Heart left ventricle (tissue), 16 donors: ENCODE measurements at regions not wholly inside any gene's neighbourhood (a gene's known extent, or its start where the extent isn't known, plus 50 kb on each side); places are given as distances from the start of the nearest gene placed in this dataset.

Experiments used
- ATAC-seq, 4 donors: fragments of 200-7000 bp; cut with Tn5 transposase; one replicate each; pipeline ENCODE4 v1.9.1; 2020 to 2022; ENCODE audit warnings: moderate library complexity in 4 of 4, mild to moderate bottlenecking in 3 of 4, moderate number of reproducible peaks in 1 of 4
- DNase-seq, 5 donors: peaks; one replicate each; pipeline ENCODE4 v3.0.0-alpha.2; 2020
- H3K27ac ChIP-seq, 12 donors: fragments of 200-600 bp; sonication (generic) in 4 of 12; one replicate each; pipeline versions ENCODE4 v1.5.0 to v1.8.0; 2016 to 2022; ENCODE audit warnings: mild to moderate bottlenecking in 2 of 12
- H3K27me3 ChIP-seq, 9 donors: fragments of 200-600 bp; sonication (generic) in 2 of 9; one replicate each; pipeline versions ENCODE4 v1.5.1 to v1.8.0; 2016 to 2022; ENCODE audit warnings: mild to moderate bottlenecking in 3 of 9
- H3K36me3 ChIP-seq, 9 donors: fragments of 200-600 bp; sonication (generic) in 2 of 9; one replicate each; pipeline versions ENCODE4 v1.5.0 to v1.8.0; 2018 to 2022; ENCODE audit warnings: mild to moderate bottlenecking in 2 of 9
- H3K4me1 ChIP-seq, 12 donors: fragments of 200-600 bp; sonication (generic) in 4 of 12; one replicate each; pipeline versions ENCODE4 v1.5.0 to v1.8.0; 2016 to 2022; ENCODE audit warnings: mild to moderate bottlenecking in 3 of 12
- H3K4me3 ChIP-seq, 12 donors: fragments of 200-600 bp; sonication (generic) in 4 of 12; one replicate each; pipeline versions ENCODE4 v1.5.0 to v1.8.0; 2017 to 2022; ENCODE audit warnings: mild to moderate bottlenecking in 9 of 12, moderate library complexity in 4 of 12
- H3K9me3 ChIP-seq, 12 donors: fragments of 200-600 bp; sonication (generic) in 4 of 12; one replicate each; pipeline versions ENCODE4 v1.5.0 to v1.8.0; 2016 to 2022; ENCODE audit warnings: mild to moderate bottlenecking in 1 of 12
- CTCF ChIP-seq, 12 donors: fragments of 200-600 bp; sonication (generic) in 4 of 12; IDR thresholded peaks; one replicate each; pipeline versions ENCODE4 v1.5.0 to v1.8.0; 2018 to 2022; ENCODE audit warnings: antibody characterized with exemption in 12 of 12, mild to moderate bottlenecking in 5 of 12
- POLR2A ChIP-seq, 2 donors: fragments of 450-650 bp; IDR thresholded peaks; one replicate each; pipeline ENCODE4 v1.6.1; 2017; ENCODE audit warnings: antibody characterized with exemption in 2 of 2, mild to moderate bottlenecking in 2 of 2, moderate library complexity in 2 of 2
- WGBS, 4 donors: extraction: QIAGEN DNeasy Blood & Tissue Kit in 2 of 4; methylation state at CpG; one replicate each; pipeline versions ENCODE4 v1.1.5 to v1.1.7; 2013 to 2018; 5-methylcytosine and 5-hydroxymethylcytosine counted together
- intact Hi-C, 10 donors: fragments of 100-400 bp; cut with DNase I; formaldehyde crosslinking; loops; one replicate each; pipeline versions ENCODE4 v1.11.1 to v1.14.2; 2022
- donor health status: ischemic (EF 13 %, LVEDD 7.1; RV severe dilation, severe dysfunction).
- donor health status: healthy with polysubstance abuse.
- donor health status: DM: no; HTN: yes; CAD: no.
- donor health status: DM: no; HTN: no; CAD: no.
- donor health status: ischemic (EF 25% LVEDD 6.9; RV normal size, moderate dysfunction).
- donor health status: ischemic (EF 25% LVEDD 5.7; RV mildly dilated, moderate dysfunction).
- donor health status: healthy.
- donor health status: DM: yes; HTN: yes; CAD: no.
- donor health status: ischemic (EF 35%, LVEDD 5.7; RV mildly dilated, moderate dysfunction).
- donor health status: nonischemic (EF 11% LVEDD 7.7; RV severe dilation, severe dysfunction).
- donor health status: DM: yes; HTN: yes; CAD: no.
- donor health status: PGD.
- donor health status: ischemic (EF 29% LVEDD 5.4; RV normal size, mild dysfunction).
- donor health status: nonischemic (EF 23%, LVEDD 6.1; RV moderate dilation, normal function).

DNA sequence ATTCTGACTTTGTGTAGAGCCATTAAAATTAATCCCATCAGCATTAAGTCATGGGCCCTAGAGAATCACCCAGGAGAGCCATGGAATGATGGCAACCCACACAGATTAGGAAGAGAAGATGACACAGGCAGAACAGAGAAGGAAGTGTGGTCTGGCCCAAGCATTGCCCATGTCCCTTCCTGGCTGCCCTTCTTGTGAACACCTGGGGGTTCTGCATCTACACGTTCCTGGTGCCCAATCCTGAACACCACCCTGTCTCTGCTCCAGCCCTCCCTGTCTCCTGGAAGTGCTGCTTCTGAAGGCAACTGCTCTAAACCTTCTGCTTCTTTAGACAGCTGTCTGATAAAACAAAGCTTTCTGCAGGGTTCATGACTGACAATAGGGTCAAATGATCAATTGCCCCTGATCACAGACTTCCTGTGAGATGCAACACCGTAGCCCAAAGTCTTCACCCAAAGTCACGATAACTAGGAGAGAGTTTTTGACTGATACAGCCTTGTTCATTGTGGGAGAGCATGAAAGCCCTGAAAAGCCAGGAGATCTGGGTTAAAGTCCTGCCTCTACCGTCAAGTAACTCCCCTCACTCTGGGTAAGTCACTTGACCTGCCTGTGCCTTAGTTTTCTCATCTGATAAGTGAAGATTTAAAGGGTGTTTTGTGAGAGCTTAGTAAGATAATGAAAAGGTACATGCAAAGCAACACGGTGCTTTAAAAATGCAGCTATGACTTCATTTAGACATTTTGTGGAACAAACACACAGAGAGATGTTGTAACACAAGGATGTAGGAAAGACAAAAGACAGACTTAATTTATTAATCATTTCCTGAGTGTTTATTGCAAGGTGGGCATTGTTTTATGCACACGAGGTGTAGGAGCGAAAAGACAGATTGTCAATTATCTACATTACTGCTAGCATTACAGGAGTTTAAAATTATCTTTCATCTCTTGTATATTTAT, 291.2 kb upstream of the STXBP5 start:
- intact Hi-C loops, result loop anchor here in 4 of 10 donors (5.0 to 10.0 kb wide), 3 partner anchors 214 to 292 kb away; partner anchors contain the start of gene STXBP5 (in 3 of the 4)
- Histone ChIP-seq H3K4me3 (no peak overlapping the region), H3K27ac (peak overlapping the region in 7 of 12 donors; percentile 2 to 88 (median 78)), H3K4me1 (peaks cover 0 to 34% (median 11%) of the 10 kb centered on the region in 12 donors), H3K9me3 (peaks cover 0 to 9% (median 0%) of the 10 kb centered on the region in 12 donors), H3K27me3 (no peaks in the 10 kb centered on the region), H3K36me3 (no peaks in the 10 kb centered on the region)
- ATAC-seq, result no peak
- no peak for TF ChIP-seq CTCF (IDR thresholded peaks at IDR 0.05)
- no peak for TF ChIP-seq POLR2A (IDR thresholded peaks at IDR 0.05)
- DNase-seq, result no peak
- WGBS, 4 donors, result 76 to 81% (median 77%) methylated on average over 7 of the region's 7 CpGs

DNA sequence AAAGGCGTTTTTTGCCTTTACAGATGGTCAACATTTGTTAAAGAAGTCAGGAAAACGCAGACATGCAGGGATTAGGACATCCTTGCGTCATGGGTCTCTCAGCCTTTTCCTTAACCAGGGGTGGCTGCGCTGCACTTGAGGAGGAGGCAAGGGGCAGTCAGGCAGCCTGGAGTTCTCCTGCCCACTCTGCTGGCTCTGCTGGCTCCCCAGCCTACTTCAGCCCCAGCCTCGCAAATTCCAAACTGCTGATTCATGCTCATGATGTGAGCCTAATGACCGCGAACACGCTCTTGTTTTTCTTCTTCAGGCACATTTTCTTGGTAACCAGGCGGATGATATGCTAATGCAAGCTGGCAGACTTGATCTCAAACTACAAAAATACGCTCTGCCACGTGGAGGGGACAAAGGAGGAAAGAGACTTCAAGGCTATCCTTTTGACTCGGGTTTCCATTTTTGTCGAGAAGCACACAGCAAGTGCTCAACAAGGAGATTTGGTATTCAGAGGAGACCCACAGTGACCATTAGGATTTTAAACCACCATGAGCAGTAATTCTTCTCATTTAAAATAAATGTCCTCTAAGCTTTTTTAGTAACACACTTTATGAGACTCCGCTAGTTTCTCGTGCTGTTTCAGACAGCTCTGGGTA, 290.3 kb upstream of the STXBP5 start:
- H3K27ac ChIP-seq, result peak overlapping the region; percentile 48 to 88 (median 68)
- peaks cover 0 to 34% (median 11%) of the 10 kb centered on the region in 12 donors for H3K4me1 ChIP-seq
- no peaks in the 10 kb centered on the region for H3K36me3 ChIP-seq
- peak overlapping the region in 9 of 12 donors; percentile 13 to 45 (median 29) for H3K4me3 ChIP-seq
- no peak for TF ChIP-seq POLR2A (IDR thresholded peaks at IDR 0.05)
- no peak for TF ChIP-seq CTCF (IDR thresholded peaks at IDR 0.05)
- peaks cover 0 to 9% (median 0%) of the 10 kb centered on the region in 12 donors for H3K9me3 ChIP-seq
- ATAC-seq (peak; percentile 82 to 96 (median 90)), DNase-seq (peak; percentile 43 to 82 (median 59))
- no peaks in the 10 kb centered on the region for H3K27me3 ChIP-seq
- intact Hi-C loops, result loop anchor here in 4 of 10 donors (2.0 to 10.0 kb wide), 4 partner anchors 213 to 291 kb away; partner anchors contain the start of gene STXBP5 (in 3 of the 4)
- 21 to 35% (median 27%) methylated on average over 15 of the region's 15 CpGs for WGBS, 4 donors

DNA sequence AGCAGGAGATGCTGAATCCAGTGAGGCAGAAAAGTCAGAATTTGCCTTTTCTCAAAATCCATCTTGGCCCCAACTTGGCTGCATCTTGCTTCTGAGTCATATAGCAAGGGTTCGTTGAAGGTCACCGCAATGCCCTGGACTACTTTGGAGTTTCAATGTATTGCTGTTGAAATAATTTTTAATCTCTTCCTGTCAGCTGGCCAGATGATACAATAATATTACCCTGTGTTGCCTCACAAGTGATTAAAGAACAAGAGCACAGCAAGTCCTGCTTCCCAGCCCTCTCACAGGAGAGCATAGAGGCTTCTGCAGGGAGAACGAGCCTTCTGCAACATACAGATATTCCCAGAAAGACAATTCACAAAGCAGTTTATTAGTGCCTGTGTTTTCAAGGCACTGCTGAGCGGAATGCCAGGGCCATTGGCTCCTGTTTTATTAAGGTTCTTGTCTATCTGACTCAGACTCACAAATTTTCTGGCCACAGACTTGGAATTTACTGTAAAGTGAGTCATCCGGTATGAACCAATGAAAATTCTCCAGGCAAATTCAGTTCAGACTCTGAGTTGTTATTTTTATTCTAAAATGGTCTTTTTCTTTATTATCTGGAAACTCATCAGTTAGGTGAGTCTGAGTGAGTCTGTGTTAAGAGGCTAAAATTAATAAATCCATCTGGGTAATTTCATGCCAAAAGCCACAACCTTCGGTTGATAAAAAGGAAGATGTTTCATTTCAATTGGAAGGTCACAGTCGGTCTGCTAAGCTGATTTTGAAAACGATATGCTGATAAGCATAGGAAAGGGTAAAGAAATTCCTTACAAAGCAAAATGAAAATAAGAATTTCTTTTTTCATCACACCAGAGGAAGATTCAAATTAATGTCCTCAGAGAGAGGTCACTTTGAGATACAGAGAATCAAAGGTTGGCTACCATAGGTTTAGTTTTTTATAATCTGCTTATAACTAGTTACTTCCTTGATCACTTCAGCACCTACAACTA, 289.4 kb upstream of the STXBP5 start:
- 37 to 44% (median 40%) methylated on average over 8 of the region's 8 CpGs for WGBS, 4 donors
- Histone ChIP-seq H3K4me3 (peak overlapping the region in 9 of 12 donors; percentile 13 to 45 (median 29)), H3K36me3 (no peaks in the 10 kb centered on the region), H3K27me3 (no peaks in the 10 kb centered on the region), H3K4me1 (peaks cover 0 to 34% (median 11%) of the 10 kb centered on the region in 12 donors), H3K9me3 (peaks cover 0 to 8% (median 0%) of the 10 kb centered on the region in 12 donors), H3K27ac (peak overlapping the region; percentile 48 to 88 (median 68))
- intact Hi-C loops, result loop anchor here in 4 of 10 donors (2.0 to 10.0 kb wide), 4 partner anchors 213 to 290 kb away; partner anchors contain the start of gene STXBP5 (in 3 of the 4)
- ATAC-seq (peak; percentile 71 to 89 (median 84)), DNase-seq (peak in 3 of 5 donors; percentile 8 to 42 (median 26))
- TF ChIP-seq CTCF (IDR thresholded peaks at IDR 0.05) (no peak), POLR2A (IDR thresholded peaks at IDR 0.05) (no peak)
